Neural cell (in vitro differentiated cells): ENCODE measurements at regions not wholly inside any gene's neighbourhood (a gene's known extent, or its start where the extent isn't known, plus 50 kb on each side); places are given as distances from the start of the nearest gene placed in this dataset.
"Not testable (repeated sequence)": the region's sequence is repeated elsewhere in the genome, so short reads cannot be mapped to it uniquely, and the experiment has no call there.

Experiments used
- EP300 ChIP-seq: fragments of 450-650 bp; conservative IDR thresholded peaks from 2 replicates; pipeline ENCODE4 v1.6.1; 2014; ENCODE audit warnings: antibody characterized with exemption, mild to moderate bottlenecking, moderate library complexity; ENCODE audit not compliant: poor library complexity, severe bottlenecking
- EZH2 ChIP-seq: fragments of 200-600, 300-800 bp; shearing (Covaris generic), sonication (generic); IDR thresholded peaks from 2 replicates; pipeline ENCODE4 v1.6.1; 2014; ENCODE audit warnings: antibody characterized with exemption, low read length, borderline replicate concordance, mild to moderate bottlenecking; ENCODE audit not compliant: insufficient read depth, poor library complexity, severe bottlenecking
- RAD21 ChIP-seq: fragments of 450-650 bp; conservative IDR thresholded peaks from 2 replicates; pipeline ENCODE4 v1.6.1; 2014; ENCODE audit warnings: antibody characterized with exemption, mild to moderate bottlenecking, moderate library complexity
- TAF1 ChIP-seq: IDR thresholded peaks from 2 replicates; pipeline ENCODE4 v1.6.1; 2012; ENCODE audit warnings: low read depth
- TF ChIP-seq, protein P1 (sequence below): fragments of 450-650 bp; IDR thresholded peaks from 2 replicates; pipeline ENCODE4 v1.5.1; 2014; ENCODE audit warnings: antibody characterized with exemption, mild to moderate bottlenecking, moderate library complexity; ENCODE audit not compliant: poor library complexity, severe bottlenecking

DNA sequence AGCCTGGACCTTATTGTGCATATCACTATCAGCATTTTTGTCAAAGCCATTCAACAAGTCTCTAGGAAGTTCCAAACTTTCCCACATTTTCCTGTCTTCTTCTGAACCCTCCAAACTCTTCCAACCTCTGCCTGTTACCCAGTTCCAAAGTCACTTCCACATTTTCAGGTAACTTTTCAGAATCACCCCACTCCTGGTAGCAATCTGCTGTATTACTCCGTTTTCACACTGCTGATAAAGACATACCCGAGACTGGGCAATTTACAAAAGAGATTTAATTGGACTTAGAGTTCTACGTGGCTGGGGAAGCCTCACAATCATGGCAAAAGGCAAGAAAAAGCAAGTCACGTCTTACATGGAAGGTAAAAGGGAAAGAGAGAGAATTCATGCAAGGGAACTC lies 293.4 kb downstream of the C11orf87 start:
- TF ChIP-seq, protein P1, sequence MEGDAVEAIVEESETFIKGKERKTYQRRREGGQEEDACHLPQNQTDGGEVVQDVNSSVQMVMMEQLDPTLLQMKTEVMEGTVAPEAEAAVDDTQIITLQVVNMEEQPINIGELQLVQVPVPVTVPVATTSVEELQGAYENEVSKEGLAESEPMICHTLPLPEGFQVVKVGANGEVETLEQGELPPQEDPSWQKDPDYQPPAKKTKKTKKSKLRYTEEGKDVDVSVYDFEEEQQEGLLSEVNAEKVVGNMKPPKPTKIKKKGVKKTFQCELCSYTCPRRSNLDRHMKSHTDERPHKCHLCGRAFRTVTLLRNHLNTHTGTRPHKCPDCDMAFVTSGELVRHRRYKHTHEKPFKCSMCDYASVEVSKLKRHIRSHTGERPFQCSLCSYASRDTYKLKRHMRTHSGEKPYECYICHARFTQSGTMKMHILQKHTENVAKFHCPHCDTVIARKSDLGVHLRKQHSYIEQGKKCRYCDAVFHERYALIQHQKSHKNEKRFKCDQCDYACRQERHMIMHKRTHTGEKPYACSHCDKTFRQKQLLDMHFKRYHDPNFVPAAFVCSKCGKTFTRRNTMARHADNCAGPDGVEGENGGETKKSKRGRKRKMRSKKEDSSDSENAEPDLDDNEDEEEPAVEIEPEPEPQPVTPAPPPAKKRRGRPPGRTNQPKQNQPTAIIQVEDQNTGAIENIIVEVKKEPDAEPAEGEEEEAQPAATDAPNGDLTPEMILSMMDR, result not testable (repeated sequence)
- not testable (repeated sequence) for TF ChIP-seq RAD21, EP300, TAF1, EZH2
